ENCODE measurements at regions not wholly inside any gene's neighbourhood (a gene's known extent, or its start where the extent isn't known, plus 50 kb on each side); places are given as distances from the start of the nearest gene placed in this dataset.
A peak's percentile ranks its signal among the peaks of the same experiment; 100 is the strongest.

DNA sequence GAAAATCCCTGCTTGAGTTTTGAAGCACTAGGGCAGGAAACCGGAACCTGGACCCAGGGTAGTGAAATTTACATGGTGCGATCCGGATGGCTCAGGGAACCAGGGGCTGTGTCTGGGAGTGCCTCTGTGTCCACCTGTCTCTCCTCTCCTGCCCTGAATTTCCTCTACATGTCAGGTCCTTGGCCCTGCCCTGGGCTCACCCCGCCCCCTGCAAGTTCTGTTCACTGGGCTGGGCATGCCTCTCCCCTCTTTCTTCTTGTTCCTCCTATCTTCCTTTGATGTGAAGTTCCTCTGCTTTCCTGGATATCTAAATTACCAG is 435.9 kb upstream of the RBMS3 start:
- TF ChIP-seq POLR2AphosphoS5 (IDR thresholded peaks at IDR 0.05) (no peak), EP300 (IDR thresholded peaks at IDR 0.05) (no peak), POLR2A (IDR thresholded peaks at IDR 0.05; ENCODE audit: low read depth) (no peak)
- TF ChIP-seq, protein P1, sequence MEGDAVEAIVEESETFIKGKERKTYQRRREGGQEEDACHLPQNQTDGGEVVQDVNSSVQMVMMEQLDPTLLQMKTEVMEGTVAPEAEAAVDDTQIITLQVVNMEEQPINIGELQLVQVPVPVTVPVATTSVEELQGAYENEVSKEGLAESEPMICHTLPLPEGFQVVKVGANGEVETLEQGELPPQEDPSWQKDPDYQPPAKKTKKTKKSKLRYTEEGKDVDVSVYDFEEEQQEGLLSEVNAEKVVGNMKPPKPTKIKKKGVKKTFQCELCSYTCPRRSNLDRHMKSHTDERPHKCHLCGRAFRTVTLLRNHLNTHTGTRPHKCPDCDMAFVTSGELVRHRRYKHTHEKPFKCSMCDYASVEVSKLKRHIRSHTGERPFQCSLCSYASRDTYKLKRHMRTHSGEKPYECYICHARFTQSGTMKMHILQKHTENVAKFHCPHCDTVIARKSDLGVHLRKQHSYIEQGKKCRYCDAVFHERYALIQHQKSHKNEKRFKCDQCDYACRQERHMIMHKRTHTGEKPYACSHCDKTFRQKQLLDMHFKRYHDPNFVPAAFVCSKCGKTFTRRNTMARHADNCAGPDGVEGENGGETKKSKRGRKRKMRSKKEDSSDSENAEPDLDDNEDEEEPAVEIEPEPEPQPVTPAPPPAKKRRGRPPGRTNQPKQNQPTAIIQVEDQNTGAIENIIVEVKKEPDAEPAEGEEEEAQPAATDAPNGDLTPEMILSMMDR (IDR thresholded peaks at IDR 0.05): no peak
- Histone ChIP-seq H3K27me3 (no peaks in the 10 kb centered on the region), H3K4me1 (no peaks in the 10 kb centered on the region), H3K27ac (replicated peaks in 1 of 4) (no peak overlapping the region), H3K4me3 (no peak overlapping the region), H3K36me3 (no peaks in the 10 kb centered on the region), H3K9me3 (no peaks in the 10 kb centered on the region)
- no peak for DNase-seq (ENCODE audit: extremely low spot score)
- intact Hi-C loops (cut with DNase I): no loop called here
- 95% methylated on average over 4 of the region's 4 CpGs for WGBS

DNA sequence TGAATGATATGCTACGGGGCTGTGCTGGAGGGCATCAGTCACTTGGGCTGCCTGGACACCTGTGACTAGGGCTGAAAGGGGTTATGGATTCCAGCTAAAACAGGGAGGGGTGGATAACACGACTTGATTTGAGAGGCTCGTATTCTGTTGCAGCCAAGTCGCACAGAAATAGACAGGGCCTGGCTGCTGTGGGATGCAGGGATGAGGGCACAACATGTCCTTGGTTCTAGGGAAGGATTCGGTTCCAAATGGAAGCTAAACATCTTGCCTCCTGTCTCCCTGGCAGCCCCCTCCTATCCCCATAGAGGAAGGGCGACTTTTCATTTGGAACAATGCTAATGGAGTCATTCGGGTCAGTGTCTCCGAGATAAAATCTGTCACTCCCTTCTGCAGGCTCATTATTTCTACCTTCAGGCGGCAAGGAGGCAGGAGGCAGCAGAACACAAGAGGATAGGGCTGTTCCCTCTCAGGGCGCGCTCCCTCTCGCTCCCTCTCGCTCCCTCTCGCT is 433.8 kb upstream of the RBMS3 start:
- 90% methylated on average over 14 of the region's 14 CpGs for WGBS
- H3K9me3 ChIP-seq: no peaks in the 10 kb centered on the region
- intact Hi-C loops (cut with DNase I): no loop called here
- TF ChIP-seq POLR2AphosphoS5 (IDR thresholded peaks at IDR 0.05) (no peak), POLR2A (IDR thresholded peaks at IDR 0.05; ENCODE audit: low read depth) (no peak), EP300 (IDR thresholded peaks at IDR 0.05) (no peak)
- TF ChIP-seq, protein P1 (IDR thresholded peaks at IDR 0.05): no peak
- H3K4me3 ChIP-seq: no peak overlapping the region
- no peak overlapping the region for H3K27ac ChIP-seq (replicated peaks in 1 of 4)
- DNase-seq (ENCODE audit: extremely low spot score): no peak
- H3K4me1 ChIP-seq: no peaks in the 10 kb centered on the region
- H3K36me3 ChIP-seq: no peaks in the 10 kb centered on the region
- H3K27me3 ChIP-seq: no peaks in the 10 kb centered on the region

DNA sequence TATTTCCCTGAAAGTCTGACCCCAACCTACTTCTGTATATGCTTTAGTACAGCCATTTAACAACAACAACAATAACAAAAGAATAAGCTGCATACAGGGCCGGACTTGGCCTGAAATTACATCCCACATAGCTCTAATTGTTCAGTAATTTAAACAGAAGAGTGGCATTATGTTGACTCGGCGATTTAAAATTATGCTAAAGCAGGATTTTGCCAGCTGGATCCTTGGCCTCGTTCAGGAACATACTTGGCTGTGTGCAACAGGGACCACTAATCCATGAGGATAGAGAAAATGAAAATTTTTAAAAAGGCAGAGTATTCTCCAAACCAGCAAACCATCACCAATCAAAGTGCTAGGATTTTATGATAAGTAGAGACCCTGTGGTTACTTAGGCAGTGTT is 433.1 kb upstream of the RBMS3 start:
- no peak for DNase-seq (ENCODE audit: extremely low spot score)
- TF ChIP-seq, protein P1 (IDR thresholded peaks at IDR 0.05): no peak
- TF ChIP-seq POLR2A (IDR thresholded peaks at IDR 0.05; ENCODE audit: low read depth) (no peak), POLR2AphosphoS5 (IDR thresholded peaks at IDR 0.05) (no peak), EP300 (IDR thresholded peaks at IDR 0.05) (no peak)
- intact Hi-C loops (cut with DNase I): no loop called here
- H3K4me3 ChIP-seq: no peak overlapping the region
- no peaks in the 10 kb centered on the region for H3K27me3 ChIP-seq
- 66% methylated on average over 4 of the region's 4 CpGs for WGBS
- no peaks in the 10 kb centered on the region for H3K4me1 ChIP-seq
- no peak overlapping the region for H3K27ac ChIP-seq (replicated peaks in 1 of 4)
- H3K36me3 ChIP-seq: no peaks in the 10 kb centered on the region
- H3K9me3 ChIP-seq: no peaks in the 10 kb centered on the region

DNA sequence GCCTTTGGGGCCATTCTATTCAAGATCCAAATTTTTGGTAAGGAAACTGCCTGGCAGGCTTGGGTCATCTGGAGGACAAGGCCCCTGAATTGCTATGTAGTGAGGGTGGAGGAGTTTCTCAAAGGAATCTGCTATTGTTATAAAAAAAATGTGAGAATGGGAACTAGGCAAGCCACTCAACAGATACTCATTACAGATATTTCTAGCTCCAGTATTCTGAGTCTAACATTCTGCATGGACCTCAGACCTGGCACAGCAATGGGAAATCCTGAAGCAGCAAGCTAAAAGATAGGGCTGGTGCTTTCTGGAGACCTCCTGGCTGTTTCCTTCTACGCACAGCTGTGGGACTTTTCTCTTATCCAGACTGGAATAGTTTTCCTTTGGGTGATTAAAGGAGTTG is 430.7 kb upstream of the RBMS3 start:
- intact Hi-C loops (cut with DNase I): no loop called here
- Histone ChIP-seq H3K4me1 (no peaks in the 10 kb centered on the region), H3K4me3 (no peak overlapping the region), H3K27me3 (no peaks in the 10 kb centered on the region), H3K9me3 (no peaks in the 10 kb centered on the region), H3K27ac (replicated peaks in 1 of 4) (no peak overlapping the region), H3K36me3 (no peaks in the 10 kb centered on the region)
- 85% methylated on average over 1 of the region's 1 CpG for WGBS
- TF ChIP-seq POLR2AphosphoS5 (IDR thresholded peaks at IDR 0.05) (no peak), EP300 (IDR thresholded peaks at IDR 0.05) (no peak)
- DNase-seq (ENCODE audit: extremely low spot score): no peak

DNA sequence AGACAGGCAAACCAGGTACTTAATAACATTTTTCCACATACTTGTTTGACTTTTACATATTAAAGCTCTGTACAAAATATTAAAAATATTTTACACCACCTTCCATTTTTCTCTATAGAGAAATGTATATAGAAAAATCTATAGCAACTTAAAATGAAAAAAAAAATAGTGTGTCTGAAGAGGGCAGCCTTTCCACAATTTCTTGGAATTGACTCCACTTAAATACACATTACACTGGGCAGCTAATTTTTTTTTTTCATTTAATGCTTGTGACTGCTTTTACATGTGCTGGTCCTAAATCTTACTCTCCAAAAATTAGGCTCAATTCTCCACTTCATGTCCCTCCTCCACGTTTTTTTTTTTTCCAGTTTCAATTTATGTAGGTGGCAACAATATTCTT is 427.0 kb upstream of the RBMS3 start:
- 46% methylated on average over 1 of the region's 1 CpG for WGBS
- H3K4me3 ChIP-seq: no peak overlapping the region
- H3K4me1 ChIP-seq: no peaks in the 10 kb centered on the region
- no peaks in the 10 kb centered on the region for H3K36me3 ChIP-seq
- no peak for DNase-seq (ENCODE audit: extremely low spot score)
- no peaks in the 10 kb centered on the region for H3K9me3 ChIP-seq
- H3K27me3 ChIP-seq: no peaks in the 10 kb centered on the region
- TF ChIP-seq, protein P1 (IDR thresholded peaks at IDR 0.05): peak in 1 of 3 experiments; percentile 4
- no peak for TF ChIP-seq POLR2A (IDR thresholded peaks at IDR 0.05; ENCODE audit: low read depth)
- intact Hi-C loops (cut with DNase I): no loop called here
- no peak overlapping the region for H3K27ac ChIP-seq (replicated peaks in 1 of 4)

Measured in esophagus muscularis mucosa (tissue), 4 donors.